HG03108 (cell line): ENCODE measurements at regions not wholly inside any gene's neighbourhood (a gene's known extent, or its start where the extent isn't known, plus 50 kb on each side); places are given as distances from the start of the nearest gene placed in this dataset.
A peak's percentile ranks its signal among the peaks of the same experiment; 100 is the strongest.

Experiments used
- ATAC-seq: cut with Tn5 transposase; IDR thresholded peaks from one replicate; pipeline ENCODE4 v1.9.1; 2021; ENCODE audit warnings: moderate library complexity; ENCODE audit not compliant: unreplicated experiment

DNA sequence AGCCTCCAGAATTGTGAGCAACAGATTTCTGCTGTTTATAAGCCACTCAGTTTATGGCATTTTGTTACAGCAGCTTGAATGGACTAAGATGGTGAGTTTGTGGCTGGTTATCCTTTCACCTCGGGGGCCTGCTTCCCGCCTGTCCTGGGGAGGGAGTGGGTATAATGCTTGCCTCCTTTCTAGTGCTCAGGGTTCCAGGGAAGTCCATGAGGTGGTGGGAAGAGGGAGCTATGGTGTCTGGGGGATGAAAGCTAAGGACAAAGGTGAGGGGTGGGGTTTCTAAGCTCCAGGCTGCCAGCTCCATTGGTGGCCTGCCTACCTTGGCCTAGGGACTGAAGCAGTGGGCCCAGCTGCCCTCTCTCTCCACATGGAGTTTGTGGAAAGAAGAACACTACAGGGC is 50.2 kb upstream of the SDK2 start:
- ATAC-seq, result no peak

GRCh38 chr17:73695035-73695738 is 50.9 kb upstream of the SDK2 start:
- ATAC-seq, result no peak

GRCh38 chr17:73696251-73696650 is 52.0 kb upstream of the SDK2 start:
- no peak for ATAC-seq

DNA sequence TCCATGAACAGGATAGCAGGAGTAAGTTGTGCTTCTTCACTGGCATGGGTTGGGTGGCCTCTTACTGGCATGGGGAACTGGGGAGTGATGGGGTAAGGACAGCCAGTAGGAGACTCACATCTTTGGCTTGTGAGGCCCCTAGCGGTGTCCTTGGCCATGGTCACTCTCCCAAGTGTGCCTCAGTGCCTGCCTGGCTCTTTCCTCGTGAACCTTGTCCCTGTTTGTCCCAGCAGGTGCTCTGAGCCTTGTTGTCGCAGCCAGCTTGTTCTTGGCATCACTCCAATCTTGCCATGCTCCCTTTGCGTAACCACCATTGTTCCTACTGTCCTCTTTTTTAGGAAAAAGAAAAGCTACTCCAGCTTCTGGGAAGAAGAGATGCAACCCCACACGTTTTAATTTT is 53.6 kb upstream of the SDK2 start:
- no peak for ATAC-seq

DNA sequence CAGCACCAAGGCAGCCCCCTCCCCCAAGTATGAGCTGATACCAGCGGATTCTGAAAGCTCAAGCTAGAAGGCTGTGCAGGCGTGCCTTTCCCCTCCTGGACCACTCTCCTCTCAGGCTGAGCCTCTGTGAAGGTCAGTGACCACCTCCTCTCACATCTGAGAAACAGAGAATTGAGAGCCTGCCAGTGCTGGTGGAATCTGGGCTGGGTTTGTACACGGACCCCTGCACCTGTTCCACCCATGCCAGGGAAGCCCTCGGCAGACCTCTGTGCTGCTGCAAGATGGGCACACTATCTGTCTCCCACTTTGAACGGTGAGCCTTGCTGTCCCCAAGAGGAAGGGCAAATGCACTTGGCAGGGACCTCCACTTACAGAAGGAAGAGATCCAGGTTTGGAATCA is 54.7 kb upstream of the SDK2 start:
- no peak for ATAC-seq

- ATAC-seq, result no peak
Observed at GRCh38 chr17:73701701-73702100, 57.5 kb upstream of the SDK2 start.

DNA sequence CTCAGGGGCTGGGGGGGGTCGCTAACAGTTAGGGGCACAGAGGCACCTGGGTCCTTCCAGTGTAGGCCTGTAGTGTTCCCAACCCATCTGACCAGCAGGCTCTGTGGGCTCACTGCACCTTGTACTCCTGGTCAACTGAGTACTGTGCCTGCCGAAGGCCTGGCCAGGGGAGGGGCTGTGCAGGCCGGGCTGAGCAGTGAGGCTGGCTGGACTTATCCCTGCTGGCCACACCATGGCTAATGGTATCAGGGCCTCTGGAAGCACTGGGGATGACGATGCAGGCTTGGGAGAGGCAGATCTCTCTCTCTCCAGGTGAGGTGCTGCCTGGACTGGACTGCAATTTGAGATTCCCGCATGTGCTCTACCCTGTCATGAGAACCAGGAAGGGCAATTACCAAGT is 58.9 kb upstream of the SDK2 start:
- ATAC-seq, result no peak

DNA sequence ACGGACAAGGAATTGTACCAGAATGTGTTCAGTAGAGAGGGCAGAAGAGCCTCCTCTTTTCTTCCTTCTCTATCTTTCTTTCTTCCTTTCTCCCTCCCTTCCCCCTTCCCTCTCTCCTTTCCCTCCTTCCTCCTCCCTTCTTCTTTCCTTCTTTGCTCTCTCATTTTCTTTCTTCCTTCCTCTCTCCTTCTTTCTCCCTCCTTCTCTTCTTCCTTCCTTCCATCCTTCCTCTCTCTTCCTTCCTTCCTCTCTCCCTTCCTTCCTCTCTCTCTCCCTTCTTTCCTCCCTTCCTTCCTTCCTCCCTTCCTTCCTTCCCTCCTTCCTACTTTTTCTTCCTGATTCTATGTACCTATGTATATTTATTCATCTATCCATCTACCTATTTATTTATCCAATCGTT is 59.7 kb upstream of the SDK2 start:
- no peak for ATAC-seq

DNA sequence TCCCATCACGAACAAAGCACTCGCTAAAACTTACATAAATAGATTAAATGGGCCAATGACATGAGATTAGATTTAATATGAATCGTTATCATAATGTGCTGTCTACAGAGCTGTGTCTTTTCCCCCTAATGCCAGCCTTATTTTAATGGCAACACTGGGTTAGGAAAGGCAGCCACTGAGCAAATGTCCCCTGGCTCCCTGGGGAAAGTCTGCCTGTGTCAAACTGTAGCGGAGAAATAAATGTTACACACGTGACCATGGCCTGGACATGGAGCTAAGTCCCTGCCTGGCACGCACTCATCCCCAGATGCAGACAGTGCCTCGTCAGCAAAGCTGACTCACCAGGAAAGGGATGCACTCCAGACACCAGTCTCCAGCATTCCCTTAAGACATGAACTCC is 61.3 kb upstream of the SDK2 start:
- no peak for ATAC-seq

- no peak for ATAC-seq
Observed at GRCh38 chr17:73706428-73706827, 62.2 kb upstream of the SDK2 start.

DNA sequence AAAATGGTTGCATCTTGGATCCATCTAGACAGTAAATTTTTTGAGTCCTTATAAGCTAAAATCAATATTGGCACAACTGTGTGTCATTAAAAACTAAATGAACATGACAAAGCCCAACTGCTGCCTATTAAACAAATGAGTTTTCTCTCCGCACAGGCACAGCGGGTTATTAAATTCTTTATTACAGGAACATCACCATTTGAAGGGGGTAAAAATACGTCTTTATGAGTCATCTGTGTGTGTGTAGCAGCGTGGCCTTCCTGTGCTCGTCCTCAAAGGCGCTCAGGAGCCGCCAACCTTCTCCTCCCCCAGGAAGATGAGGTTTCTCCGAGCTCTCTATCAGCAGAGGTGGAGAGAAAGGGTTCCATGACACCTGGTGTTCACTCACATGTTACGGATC is 62.6 kb upstream of the SDK2 start:
- ATAC-seq, result no peak

DNA sequence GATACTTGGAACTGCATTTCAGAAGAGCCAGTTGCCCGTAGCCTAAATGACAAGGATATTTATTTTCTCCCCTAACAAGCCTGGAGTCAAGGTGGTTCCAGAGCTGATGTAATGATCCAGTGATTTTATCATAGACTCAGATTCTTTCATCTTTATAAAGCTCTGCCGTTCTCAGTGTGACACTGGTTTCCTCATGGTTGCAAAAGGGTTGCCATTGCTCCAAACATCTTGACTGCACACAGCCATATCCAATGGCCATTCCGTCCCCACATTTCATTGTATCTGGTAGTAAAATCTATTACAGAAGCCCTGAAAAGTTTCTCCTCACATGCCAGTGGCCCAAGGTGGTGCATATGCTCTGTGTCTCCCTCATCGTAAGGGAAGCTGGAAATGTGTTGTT is 63.1 kb upstream of the SDK2 start:
- ATAC-seq, result no peak

DNA sequence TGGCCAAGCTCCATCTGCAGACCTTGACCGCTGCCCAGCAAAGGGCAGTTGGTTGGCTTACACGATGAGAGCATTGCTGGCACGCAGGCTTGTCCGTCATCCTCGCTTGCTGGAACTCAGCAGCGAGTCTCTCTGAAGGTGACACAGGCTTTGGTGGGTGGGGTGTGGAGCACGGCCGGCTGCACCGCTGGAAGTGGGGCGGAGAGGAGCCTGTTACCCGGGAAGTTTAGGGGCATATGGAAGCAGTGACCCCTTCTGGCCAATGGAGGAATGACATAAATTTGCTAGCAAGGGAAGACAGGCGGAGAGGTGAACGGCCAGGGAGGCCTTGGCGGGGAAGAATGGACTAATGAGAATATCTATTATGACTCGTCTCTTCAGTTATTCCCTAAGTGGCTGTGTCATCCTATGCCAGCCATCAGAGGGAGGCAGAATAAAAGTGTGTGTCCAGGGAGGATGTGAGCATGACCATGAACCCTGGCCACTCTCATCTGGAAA is 65.9 kb upstream of the SDK2 start:
- no peak for ATAC-seq

DNA sequence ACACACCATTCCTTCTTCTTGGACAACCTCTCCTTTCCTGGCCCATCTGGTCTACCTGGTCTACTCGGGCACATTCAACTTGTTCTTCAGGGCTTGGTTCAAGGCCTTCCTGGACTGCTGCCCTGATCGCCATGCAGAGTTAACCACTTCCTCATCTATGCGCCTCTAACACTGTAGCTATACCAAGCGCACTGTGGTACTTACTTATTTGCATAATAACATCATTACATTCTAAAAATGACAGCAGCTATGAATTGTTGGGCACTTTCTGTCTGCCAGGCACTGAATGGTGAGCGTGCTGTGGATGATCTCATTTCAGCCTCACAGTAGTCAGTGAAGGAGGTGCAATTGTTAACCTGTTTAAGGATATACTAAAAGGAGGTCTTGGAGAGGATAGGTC is 66.9 kb upstream of the SDK2 start:
- ATAC-seq, result peak; percentile 82

GRCh38 chr17:73711916-73712315 is 67.7 kb upstream of the SDK2 start:
- ATAC-seq, result no peak

DNA sequence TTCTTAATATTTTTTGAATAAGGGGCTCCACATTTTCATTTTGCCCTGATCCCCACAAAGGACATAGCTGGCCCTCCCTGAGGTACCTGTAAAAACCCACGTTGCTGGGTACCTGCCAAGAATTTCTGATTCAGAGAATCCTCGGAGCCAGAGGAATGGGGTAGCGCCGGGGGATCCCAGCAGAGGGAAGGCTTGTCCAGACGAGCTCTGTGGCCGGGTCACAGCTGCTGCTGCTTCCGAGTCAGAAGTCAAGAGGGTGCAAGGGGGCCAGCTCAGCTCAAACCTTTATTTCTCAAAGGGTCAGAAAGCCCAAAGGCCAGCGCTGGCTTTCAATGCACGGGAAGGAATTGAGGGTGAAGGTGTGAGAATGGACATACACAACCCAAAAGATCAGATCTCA is 68.9 kb upstream of the SDK2 start:
- ATAC-seq, result no peak

- ATAC-seq, result no peak
Observed at GRCh38 chr17:73715769-73716168, 71.5 kb upstream of the SDK2 start.

- ATAC-seq, result no peak
Observed at GRCh38 chr17:73717690-73718089, 73.4 kb upstream of the SDK2 start.

DNA sequence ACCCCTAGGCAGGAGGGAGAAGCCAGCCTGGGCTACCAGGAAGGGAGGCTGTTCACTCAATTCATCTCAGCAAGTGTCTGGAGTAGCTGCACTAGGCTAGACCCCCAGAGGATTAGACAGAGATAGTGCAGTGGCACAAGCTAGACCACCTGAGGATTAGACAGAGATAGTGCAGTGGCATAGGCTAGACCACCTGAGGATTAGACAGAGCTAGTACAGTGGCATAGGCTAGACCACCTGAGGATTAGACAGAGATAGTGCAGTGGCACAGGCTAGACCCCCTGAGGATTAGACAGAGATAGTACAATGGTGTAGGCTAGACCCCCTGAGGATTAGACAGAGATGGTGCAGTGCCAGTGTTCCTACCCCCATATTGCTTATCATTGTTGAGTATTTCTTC is 74.1 kb upstream of the SDK2 start:
- ATAC-seq, result no peak

GRCh38 chr17:73718912-73719311 is 74.7 kb upstream of the SDK2 start:
- no peak for ATAC-seq

DNA sequence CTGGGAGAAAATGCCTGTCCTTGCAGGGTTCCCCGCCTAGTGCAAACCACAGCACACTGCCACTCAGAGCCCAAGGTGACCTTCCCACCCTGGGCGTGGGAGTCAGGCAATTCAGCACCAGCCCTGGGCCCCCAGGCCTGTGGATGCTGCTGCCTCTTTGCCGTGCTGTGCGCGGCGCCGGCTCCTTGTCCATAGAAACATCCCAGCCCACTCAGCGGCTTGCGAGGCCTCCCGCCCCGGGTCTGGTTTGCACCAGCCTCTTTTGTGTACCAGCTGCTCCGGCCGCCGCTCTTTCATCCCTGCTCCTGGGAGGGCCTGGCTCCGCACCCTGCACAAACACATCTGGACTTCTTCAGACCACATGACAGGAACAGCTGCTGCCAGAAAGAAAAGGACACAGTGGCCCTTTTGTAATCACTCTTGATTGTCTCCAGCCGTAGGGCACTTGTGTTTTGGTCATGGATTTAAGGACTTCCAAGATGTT is 75.4 kb upstream of the SDK2 start:
- no peak for ATAC-seq

DNA sequence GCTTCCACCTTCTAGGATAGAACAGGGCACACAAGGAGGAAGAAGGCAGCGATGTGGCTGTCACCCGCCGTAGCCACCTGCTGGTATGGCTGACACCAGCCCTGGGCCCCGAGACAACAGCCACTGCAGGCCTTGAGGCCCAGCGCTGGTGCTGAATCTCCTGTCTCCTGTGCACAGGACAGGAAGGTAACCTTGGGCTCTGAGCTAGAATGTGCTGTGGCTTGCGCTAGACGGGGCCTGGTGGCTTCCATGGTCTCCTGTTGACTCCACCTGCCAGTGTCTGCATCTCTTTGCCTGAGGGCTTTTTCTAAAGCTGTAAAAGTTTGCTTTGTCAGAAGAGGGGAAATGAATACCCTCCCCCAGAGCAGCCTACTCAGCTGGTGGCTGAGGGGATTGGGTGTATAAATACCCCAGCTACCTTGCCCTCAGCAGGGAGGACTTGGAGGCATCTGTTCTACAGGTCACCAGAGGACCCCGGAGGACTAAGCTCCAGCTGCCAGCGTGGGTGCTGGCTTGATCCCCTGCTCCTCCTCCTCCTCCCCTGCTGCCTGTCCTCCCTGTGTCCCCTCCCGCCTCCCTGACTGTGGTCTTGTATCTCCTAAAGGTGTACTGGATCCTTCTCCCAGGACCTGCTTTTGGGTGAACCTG is 76.1 kb upstream of the SDK2 start:
- ATAC-seq, result no peak

- no peak for ATAC-seq
Observed at GRCh38 chr17:73722165-73722564, 77.9 kb upstream of the SDK2 start.
